Neural cell (in vitro differentiated cells): ENCODE measurements at regions not wholly inside any gene's neighbourhood (a gene's known extent, or its start where the extent isn't known, plus 50 kb on each side); places are given as distances from the start of the nearest gene placed in this dataset.

Experiments used
- H2AFZ ChIP-seq: fragments of 200-600, 300-800 bp; sonication (generic), shearing (Covaris generic); 2 replicates; pipeline ENCODE4 v1.6.0; 2014; ENCODE audit warnings: low read depth, mild to moderate bottlenecking, antibody characterized with exemption, low read length, moderate library complexity
- H3F3A ChIP-seq: fragments of 200-600 bp; shearing (Covaris generic); 2 replicates; pipeline ENCODE4 v1.6.1; 2016; ENCODE audit warnings: mild to moderate bottlenecking, moderate library complexity, mixed read lengths, antibody characterized with exemption, low read length; ENCODE audit not compliant: insufficient read depth, poor library complexity, severe bottlenecking
- H3K27ac ChIP-seq: fragments of 200-600, 300-800 bp; sonication (generic), shearing (Covaris generic); 2 replicates; pipeline ENCODE4 v1.5.1; 2014; ENCODE audit warnings: mild to moderate bottlenecking, low read length, moderate library complexity
- H3K27me3 ChIP-seq: fragments of 300-800, 200-600 bp; sonication (generic), shearing (Covaris generic); 2 replicates; pipeline ENCODE4 v1.6.0; 2014; ENCODE audit warnings: mild to moderate bottlenecking, low read depth, low read length, moderate library complexity; ENCODE audit not compliant: insufficient read depth
- H3K36me3 ChIP-seq: fragments of 300-800, 200-600 bp; sonication (generic), shearing (Covaris generic); 2 replicates; pipeline ENCODE4 v1.5.1; 2014; ENCODE audit warnings: mild to moderate bottlenecking, antibody characterized with exemption, low read length, moderate library complexity; ENCODE audit not compliant: insufficient read depth
- H3K4me2 ChIP-seq: fragments of 300-800, 200-600 bp; sonication (generic), shearing (Covaris generic); 2 replicates; pipeline ENCODE4 v1.6.0; 2014; ENCODE audit warnings: mild to moderate bottlenecking, low read length
- H3K4me3 ChIP-seq: fragments of 300-800, 200-600 bp; sonication (generic), shearing (Covaris generic); 2 replicates; pipeline ENCODE4 v1.5.1; 2014; ENCODE audit warnings: mild to moderate bottlenecking, low read length, moderate library complexity
- H3K79me2 ChIP-seq: fragments of 200-600 bp; shearing (Covaris generic); replicated peaks from 2 replicates; pipeline ENCODE4 v1.6.0; 2014; ENCODE audit warnings: mild to moderate bottlenecking, low read length, moderate library complexity; ENCODE audit not compliant: insufficient read depth
- H3K9ac ChIP-seq: fragments of 300-800, 200-600 bp; sonication (generic), shearing (Covaris generic); 2 replicates; pipeline ENCODE4 v1.6.1; 2016; ENCODE audit warnings: mild to moderate bottlenecking, low read length, mixed read lengths
- H3K9me2 ChIP-seq: fragments of 200-600 bp; shearing (Covaris generic); 2 replicates; pipeline ENCODE4 v1.6.1; 2016; ENCODE audit warnings: mild to moderate bottlenecking, low read length, mixed read lengths; ENCODE audit not compliant: insufficient read depth
- H3K9me3 ChIP-seq: fragments of 200-600, 300-800 bp; sonication (generic), shearing (Covaris generic); 2 replicates; pipeline ENCODE4 v1.6.1; 2016; ENCODE audit warnings: mild to moderate bottlenecking, mixed run types, low read length, moderate library complexity, mixed read lengths
- H4K20me1 ChIP-seq: fragments of 200-600 bp; shearing (Covaris generic); 2 replicates; pipeline ENCODE4 v1.6.1; 2016; ENCODE audit warnings: mild to moderate bottlenecking, mixed run types; ENCODE audit not compliant: insufficient read depth
- EP300 ChIP-seq: fragments of 450-650 bp; conservative IDR thresholded peaks from 2 replicates; pipeline ENCODE4 v1.6.1; 2014; ENCODE audit warnings: antibody characterized with exemption, mild to moderate bottlenecking, moderate library complexity; ENCODE audit not compliant: poor library complexity, severe bottlenecking
- EZH2 ChIP-seq: fragments of 200-600, 300-800 bp; shearing (Covaris generic), sonication (generic); IDR thresholded peaks from 2 replicates; pipeline ENCODE4 v1.6.1; 2014; ENCODE audit warnings: antibody characterized with exemption, low read length, borderline replicate concordance, mild to moderate bottlenecking; ENCODE audit not compliant: insufficient read depth, poor library complexity, severe bottlenecking
- MXI1 ChIP-seq: fragments of 450-650 bp; conservative IDR thresholded peaks from 2 replicates; pipeline ENCODE4 v1.6.1; 2014; ENCODE audit warnings: antibody characterized with exemption, mild to moderate bottlenecking; ENCODE audit not compliant: poor library complexity, severe bottlenecking
- POLR2AphosphoS5 ChIP-seq: IDR thresholded peaks from 2 replicates; pipeline ENCODE4 v1.6.1; 2012
- RAD21 ChIP-seq: fragments of 450-650 bp; conservative IDR thresholded peaks from 2 replicates; pipeline ENCODE4 v1.6.1; 2014; ENCODE audit warnings: antibody characterized with exemption, mild to moderate bottlenecking, moderate library complexity
- REST ChIP-seq: IDR thresholded peaks from 2 replicates; pipeline ENCODE4 v1.6.1; 2012; ENCODE audit warnings: borderline replicate concordance
- SMC3 ChIP-seq: fragments of 450-650 bp; conservative IDR thresholded peaks from 2 replicates; pipeline ENCODE4 v1.6.1; 2014; ENCODE audit warnings: antibody characterized with exemption, mild to moderate bottlenecking, moderate library complexity; ENCODE audit not compliant: poor library complexity
- TAF1 ChIP-seq: IDR thresholded peaks from 2 replicates; pipeline ENCODE4 v1.6.1; 2012; ENCODE audit warnings: low read depth
- TF ChIP-seq, protein P1 (sequence below): fragments of 450-650 bp; IDR thresholded peaks from 2 replicates; pipeline ENCODE4 v1.5.1; 2014; ENCODE audit warnings: antibody characterized with exemption, mild to moderate bottlenecking, moderate library complexity; ENCODE audit not compliant: poor library complexity, severe bottlenecking

- H3K79me2 ChIP-seq = no peaks in the 10 kb centered on the region
- no peaks in the 10 kb centered on the region for H3K9me3 ChIP-seq
- no peak overlapping the region for H2AFZ ChIP-seq
- H3K4me3 ChIP-seq = peak overlapping the region; percentile 59
- no peaks in the 10 kb centered on the region for H3K27me3 ChIP-seq
- no peaks in the 10 kb centered on the region for H4K20me1 ChIP-seq
- TF ChIP-seq EZH2 = no peak
- TF ChIP-seq REST = no peak
- TF ChIP-seq MXI1 = peak; percentile 3
- H3K9ac ChIP-seq = peak overlapping the region; percentile 43
- H3K27ac ChIP-seq = peak overlapping the region; percentile 76
- peak overlapping the region; percentile 53 for H3K4me2 ChIP-seq
- H3K36me3 ChIP-seq = no peaks in the 10 kb centered on the region
- H3F3A ChIP-seq = peaks cover 3% of the 10 kb centered on the region
- no peaks in the 10 kb centered on the region for H3K9me2 ChIP-seq
These were observed 262.7 kb downstream of the CHL1 start for GRCh38 chr3:459311-459670.

GRCh38 chr3:461006-461405, 264.4 kb downstream of the CHL1 start:
- Histone ChIP-seq H2AFZ (no peak overlapping the region), H3K9me3 (no peaks in the 10 kb centered on the region), H3K9me2 (no peaks in the 10 kb centered on the region), H3K27ac (no peak overlapping the region), H3K79me2 (no peaks in the 10 kb centered on the region), H4K20me1 (no peaks in the 10 kb centered on the region), H3K9ac (no peak overlapping the region), H3K4me3 (no peak overlapping the region), H3K4me2 (no peak overlapping the region), H3K36me3 (no peaks in the 10 kb centered on the region), H3F3A (peaks cover 3% of the 10 kb centered on the region), H3K27me3 (no peaks in the 10 kb centered on the region)
- TF ChIP-seq SMC3 (no peak), MXI1 (no peak), REST (no peak), EZH2 (no peak), POLR2AphosphoS5 (no peak), EP300 (no peak), RAD21 (no peak), TAF1 (no peak)
- TF ChIP-seq, protein P1, sequence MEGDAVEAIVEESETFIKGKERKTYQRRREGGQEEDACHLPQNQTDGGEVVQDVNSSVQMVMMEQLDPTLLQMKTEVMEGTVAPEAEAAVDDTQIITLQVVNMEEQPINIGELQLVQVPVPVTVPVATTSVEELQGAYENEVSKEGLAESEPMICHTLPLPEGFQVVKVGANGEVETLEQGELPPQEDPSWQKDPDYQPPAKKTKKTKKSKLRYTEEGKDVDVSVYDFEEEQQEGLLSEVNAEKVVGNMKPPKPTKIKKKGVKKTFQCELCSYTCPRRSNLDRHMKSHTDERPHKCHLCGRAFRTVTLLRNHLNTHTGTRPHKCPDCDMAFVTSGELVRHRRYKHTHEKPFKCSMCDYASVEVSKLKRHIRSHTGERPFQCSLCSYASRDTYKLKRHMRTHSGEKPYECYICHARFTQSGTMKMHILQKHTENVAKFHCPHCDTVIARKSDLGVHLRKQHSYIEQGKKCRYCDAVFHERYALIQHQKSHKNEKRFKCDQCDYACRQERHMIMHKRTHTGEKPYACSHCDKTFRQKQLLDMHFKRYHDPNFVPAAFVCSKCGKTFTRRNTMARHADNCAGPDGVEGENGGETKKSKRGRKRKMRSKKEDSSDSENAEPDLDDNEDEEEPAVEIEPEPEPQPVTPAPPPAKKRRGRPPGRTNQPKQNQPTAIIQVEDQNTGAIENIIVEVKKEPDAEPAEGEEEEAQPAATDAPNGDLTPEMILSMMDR = no peak
